ENCODE measurements at regions not wholly inside any gene's neighbourhood (a gene's known extent, or its start where the extent isn't known, plus 50 kb on each side); places are given as distances from the start of the nearest gene placed in this dataset.

DNA sequence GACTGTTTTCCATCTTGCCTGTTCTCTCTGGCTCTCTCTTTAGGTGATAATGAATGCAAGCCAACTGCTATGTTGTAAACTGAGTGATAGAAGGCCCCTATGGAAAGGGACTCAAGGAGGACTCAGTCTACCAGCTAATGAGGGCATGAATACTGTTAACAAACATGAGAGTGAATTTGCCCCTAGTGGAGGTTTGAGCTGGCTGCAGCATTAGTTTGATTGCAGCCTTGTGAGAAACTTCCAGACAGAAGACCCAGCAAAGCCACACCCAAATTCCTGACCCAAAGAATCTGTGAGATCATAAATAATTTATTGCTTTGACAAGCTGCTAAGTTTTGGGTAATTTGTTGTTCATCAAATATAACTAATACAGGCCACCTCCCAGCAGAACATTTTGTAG, 50.0 kb upstream of the PLCB1 start:
- POLR2A ChIA-PET: no interaction called here
- no peak overlapping the region for H3K4me3 ChIP-seq (ENCODE audit: low read depth, low read length)
- CTCF ChIA-PET: interaction anchor here (1.0 to 2.1 kb wide), 6 partner anchors 9 to 146 kb away, joined by 3 to 7 read pairs (median 4); no protein-coding TSS in a partner anchor
- no peak for DNase-seq (ENCODE audit: low read depth, low spot score)
- TF ChIP-seq, protein P1, sequence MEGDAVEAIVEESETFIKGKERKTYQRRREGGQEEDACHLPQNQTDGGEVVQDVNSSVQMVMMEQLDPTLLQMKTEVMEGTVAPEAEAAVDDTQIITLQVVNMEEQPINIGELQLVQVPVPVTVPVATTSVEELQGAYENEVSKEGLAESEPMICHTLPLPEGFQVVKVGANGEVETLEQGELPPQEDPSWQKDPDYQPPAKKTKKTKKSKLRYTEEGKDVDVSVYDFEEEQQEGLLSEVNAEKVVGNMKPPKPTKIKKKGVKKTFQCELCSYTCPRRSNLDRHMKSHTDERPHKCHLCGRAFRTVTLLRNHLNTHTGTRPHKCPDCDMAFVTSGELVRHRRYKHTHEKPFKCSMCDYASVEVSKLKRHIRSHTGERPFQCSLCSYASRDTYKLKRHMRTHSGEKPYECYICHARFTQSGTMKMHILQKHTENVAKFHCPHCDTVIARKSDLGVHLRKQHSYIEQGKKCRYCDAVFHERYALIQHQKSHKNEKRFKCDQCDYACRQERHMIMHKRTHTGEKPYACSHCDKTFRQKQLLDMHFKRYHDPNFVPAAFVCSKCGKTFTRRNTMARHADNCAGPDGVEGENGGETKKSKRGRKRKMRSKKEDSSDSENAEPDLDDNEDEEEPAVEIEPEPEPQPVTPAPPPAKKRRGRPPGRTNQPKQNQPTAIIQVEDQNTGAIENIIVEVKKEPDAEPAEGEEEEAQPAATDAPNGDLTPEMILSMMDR (IDR thresholded peaks at IDR 0.05; ENCODE audit: insufficient read depth, low read length, missing control alignments): peak; percentile 18

All from AG04449 (cell line).